HG02943 (cell line): ENCODE measurements at regions not wholly inside any gene's neighbourhood (a gene's known extent, or its start where the extent isn't known, plus 50 kb on each side); places are given as distances from the start of the nearest gene placed in this dataset.
"Not testable (repeated sequence)": the region's sequence is repeated elsewhere in the genome, so short reads cannot be mapped to it uniquely, and the experiment has no call there.

Experiments
- ATAC-seq: cut with Tn5 transposase; IDR thresholded peaks from one replicate; pipeline ENCODE4 v1.9.1; 2021; ENCODE audit warnings: mild to moderate bottlenecking, low read depth, moderate library complexity; ENCODE audit not compliant: unreplicated experiment

DNA sequence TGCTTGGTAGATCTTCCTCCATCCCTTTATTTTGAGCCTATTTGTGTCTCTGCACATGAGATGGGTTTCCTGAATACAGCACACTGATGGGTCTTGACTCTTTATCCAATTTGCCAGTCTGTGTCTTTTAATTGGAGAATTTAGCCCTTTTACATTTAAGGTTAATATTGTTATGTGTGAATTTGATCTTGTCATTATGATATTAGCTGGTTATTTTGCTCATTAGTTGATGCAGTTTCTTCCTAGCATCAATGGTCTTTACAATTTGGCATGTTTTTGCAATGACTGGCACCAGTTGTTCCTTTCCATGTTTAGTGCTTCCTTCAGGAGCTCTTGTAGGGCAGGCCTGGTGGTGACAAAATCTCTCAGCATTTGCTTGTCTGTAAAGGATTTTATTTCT, 72.4 kb downstream of the HNRNPD start:
- not testable (repeated sequence) for ATAC-seq

DNA sequence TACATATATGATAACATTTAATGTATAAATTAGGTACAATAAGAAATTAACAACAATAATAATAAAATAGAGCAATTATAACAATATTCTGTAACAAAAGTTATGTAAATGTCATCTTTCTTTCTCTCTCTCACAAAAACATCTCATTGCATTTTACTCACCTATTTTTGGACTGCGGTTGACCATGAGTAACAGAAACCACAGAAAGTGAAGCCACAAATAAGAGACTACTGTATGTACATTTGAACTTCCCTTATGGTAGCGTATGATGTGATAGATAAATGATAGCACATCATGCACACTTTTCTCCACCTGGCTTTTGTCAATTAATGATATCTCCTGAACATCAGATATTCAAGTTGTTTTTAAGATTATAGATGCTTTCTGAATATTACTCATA, 80.5 kb downstream of the HNRNPD start:
- peak; percentile 98 for ATAC-seq

DNA sequence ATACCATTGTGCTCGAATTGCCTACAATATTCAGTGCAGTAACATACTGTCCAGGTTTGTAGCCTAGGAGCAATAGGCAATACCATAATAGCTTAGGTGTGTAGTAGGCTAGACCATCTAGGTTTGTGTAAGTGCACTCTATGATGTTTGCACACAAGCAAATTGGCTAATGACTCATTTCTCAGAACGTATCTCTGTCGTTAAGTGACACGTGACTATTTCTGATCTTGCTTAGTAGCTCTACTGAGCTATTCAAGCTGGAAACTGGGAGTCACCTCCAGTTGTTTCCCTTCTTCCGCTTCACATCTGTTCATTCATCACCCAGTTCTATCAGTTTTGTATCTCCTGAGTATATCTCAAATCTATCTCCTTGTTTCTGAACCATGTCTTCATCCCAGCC, 86.1 kb downstream of the HNRNPD start:
- no peak for ATAC-seq

DNA sequence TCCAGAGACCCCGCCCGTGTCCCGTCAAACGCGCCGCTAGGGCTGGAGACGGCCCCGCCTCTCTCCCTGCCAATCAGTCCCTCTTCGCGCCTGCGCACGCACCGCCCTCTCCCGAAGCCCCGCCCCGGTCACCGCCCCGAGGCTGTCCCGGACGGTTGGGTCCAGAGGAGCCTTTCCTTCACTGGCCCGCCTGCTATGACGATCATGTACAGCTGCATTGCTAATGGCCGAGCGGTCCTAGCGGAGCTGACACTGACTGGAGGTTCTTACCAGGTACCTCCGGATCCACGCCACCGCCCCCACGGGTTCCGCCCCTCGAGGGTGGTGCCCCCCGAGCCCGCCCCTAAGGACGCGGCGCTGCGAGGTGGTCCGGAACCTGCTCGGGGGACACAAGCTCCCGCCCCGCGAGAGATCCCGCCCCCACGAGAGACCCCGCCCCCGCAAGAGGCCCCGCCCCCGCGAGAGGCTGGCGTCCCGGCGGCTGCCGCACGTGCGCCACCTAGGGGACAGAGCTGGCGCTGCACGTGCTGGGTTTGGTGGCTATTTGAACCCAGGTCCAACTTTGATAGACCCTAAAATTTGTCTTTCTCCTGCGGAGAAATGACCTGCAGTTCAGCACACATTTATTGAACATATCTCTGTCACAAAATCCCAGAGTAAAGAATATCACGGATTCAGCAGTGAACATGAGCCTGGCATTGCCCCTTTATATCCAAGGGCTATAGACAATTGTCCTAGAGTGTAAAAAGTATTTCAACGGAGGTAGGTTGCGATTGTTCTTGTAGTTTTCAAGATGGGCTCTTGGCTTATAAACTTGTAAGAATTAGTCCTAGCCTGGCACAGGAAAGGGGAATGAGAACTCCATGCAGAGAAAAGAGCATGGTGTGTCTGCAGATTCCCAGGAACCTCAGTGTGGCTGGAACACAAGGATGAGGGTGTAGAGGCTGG, 88.7 kb downstream of the HNRNPD start:
- ATAC-seq: peak; percentile 100

DNA sequence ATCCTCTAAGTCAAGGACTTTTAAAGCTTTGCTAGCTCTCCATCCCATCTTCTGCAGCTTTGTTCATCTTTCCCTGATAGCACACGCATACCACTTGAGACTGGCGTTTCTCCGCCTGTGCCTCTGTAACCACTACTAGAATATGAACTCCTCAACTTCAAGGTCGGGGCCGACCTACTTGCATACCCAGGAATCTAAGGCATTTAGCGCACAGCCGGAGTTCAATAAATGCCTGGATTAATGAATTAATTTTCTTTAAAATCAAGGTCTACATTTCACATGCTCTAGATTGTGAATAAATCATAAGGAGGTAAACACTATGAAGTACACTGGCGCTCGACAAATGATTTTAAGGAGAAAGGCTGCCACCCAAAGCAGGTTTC, 89.3 kb downstream of the HNRNPD start:
- ATAC-seq: no peak

DNA sequence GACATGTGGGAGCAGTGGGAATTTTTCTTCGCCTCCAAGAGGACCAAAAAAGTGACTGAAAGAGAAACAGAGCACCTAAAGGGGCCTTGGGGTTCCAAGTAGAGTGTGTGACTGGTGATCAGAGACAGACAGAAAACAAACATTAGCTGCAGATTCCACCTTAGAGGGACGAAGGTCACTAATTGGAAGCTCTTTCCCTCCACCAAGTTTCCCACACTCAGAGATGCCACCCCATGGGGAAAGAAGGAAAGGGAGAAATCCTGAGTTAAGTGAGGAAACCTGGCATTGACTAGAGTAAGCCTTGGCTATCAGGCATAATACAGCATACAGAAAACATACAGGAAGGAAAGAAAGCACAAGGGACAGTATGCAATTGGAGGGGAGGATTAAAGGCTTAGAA, 90.9 kb downstream of the HNRNPD start:
- no peak for ATAC-seq

DNA sequence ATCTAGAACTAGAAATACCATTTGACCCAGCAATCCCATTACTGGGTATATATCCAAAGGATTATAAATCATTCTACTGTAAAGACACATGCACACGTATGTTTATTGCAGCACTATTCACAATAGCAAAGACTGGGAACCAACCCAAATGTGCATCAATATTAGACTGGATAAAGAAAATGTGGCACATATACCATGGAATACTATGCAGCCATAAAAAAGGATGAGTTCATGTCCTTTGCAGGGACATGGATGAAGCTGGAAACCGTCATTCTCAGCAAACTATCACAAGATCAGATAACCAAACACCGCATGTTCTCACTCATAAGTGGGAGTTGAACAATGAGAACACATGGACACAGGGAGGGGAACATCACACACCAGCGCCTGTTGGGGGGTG, 94.2 kb downstream of the HNRNPD start:
- not testable (repeated sequence) for ATAC-seq

DNA sequence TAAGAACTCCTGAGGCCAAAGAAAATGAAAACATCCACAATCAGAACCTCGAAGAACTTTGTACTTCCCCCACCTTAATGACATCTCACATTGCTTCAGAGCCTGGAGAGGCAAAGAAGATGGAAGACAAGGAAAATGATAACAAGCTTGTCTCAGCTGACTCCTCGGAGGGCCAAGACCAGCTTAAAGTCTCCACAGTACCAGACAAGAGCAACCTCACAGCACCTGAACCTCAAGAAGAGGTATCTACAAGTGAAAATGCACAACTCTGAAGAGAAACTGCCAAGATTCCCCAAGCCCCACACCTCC, 97.5 kb downstream of the HNRNPD start:
- no peak for ATAC-seq

DNA sequence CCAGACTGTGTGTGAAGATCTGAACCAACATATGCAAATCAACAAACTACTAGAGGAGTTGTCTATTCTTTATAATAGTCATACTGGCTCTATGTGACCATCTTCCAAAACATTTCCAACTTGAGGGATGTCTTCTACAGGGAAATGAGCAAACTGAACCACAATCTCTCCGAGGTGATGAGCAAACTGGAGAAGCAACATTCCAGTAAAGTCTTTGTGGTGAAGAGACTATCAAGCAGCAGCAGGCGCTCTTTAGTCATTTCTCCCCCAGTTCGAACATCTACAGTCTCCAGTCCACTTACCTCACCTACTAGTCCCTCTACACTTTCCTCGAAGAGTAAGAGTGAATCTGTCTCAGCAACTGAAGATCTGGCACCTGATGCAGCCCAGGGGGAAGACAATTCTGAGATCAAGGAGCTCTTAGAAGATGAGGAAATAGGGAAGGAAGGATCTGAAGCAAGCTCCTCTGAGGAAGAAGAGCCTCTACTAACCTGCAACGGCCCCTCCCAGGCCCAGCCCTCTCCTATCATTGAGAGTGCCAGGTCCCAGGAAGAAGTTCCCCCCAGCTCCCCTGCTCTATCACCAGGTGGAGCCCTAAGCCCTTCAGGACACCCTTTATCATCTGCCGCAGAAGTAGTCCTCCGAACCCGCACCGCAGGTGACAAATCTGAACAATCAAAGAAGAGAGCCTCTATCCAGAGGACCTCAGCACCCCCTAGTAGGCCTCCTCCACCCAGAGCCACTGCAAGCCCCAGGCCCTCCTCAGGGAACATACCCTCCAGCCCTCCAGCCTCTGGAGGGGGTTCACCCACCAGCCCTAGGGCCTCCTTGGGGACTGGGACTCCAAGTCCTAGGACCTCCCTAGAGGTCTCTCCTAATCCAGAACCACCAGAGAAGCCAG, 98.1 kb downstream of the HNRNPD start:
- no peak for ATAC-seq

DNA sequence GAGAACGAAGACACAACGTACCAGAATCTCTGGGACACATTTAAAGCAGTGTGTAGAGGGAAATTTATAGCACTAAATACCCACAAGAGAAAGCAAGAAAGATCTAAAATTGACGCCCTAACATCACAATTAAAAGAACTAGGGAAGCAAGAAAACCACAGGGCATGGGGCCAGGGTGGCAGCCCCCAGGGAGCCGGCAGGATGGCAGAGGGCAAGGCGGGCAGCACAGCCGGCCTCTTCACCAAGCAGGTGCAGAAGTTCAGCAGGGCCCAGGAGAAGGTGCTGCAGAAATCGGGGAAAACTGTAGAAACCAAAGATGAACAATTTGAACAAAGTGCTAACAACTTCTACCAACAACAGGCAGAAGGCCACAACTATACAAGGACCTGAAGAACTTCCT, 99.1 kb downstream of the HNRNPD start:
- not testable (repeated sequence) for ATAC-seq

DNA sequence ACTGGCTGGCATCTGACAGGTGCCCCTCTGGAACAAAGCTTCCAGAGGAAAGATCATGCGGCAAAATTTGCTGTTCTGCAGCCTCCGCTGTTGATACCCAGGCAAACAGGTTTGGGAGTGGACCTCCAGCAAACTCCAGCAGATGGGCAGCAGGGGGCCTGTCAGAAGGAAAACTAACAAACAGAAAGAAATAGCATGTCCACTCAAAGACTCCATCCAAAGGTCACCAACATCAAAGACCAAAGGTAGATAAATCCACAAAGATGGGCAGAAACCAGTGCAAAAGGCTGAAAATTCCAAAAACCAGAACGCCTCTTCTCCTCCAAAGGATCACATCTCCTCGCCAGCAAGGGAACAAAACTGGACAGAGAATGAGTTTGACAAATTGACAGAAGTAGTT, 101.3 kb downstream of the HNRNPD start:
- not testable (repeated sequence) for ATAC-seq

DNA sequence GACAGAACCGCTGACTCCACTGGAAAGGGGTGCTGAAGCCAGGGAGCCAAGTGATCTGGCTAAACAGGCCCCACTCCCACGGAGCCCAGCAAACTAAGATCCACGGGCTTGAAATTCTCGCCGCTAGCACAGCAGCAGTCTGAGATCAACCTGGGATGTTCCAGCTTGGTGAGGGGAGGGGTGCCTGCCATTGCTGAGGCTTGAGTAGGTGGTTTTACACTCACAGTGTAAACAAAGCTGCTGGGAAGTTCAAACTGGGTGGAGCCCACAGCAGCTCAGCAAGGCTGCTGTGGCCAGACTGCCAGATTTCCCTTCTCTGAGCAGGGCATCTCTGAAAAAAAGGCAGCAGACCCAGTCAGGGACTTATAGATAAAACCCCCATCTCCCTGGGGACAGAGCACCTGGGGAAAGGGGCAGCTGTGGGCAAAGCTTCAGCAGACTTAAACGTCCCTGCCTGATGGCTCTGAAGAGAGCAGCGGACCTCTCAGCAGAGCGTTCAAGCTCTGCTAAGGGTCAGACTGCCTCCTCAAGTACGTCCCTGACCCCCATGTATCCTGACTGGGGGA, 101.8 kb downstream of the HNRNPD start:
- not testable (repeated sequence) for ATAC-seq

DNA sequence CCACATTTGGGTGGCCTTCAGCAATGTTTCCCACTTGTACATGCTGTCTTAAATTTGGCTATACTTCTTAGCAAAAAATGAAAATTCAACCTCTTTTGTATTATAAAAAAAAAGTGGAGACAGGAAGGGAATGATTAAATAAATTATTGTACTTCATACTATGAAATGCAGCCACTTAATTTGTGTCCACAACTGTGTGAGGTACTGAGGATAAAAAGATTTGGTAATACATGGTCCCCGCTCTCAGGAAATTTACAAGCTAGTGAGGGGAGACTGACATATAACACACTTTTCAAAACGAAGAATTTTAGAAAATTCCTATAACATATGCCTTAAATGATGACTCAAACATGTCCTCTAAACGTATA, 105.0 kb downstream of the HNRNPD start:
- ATAC-seq: no peak

DNA sequence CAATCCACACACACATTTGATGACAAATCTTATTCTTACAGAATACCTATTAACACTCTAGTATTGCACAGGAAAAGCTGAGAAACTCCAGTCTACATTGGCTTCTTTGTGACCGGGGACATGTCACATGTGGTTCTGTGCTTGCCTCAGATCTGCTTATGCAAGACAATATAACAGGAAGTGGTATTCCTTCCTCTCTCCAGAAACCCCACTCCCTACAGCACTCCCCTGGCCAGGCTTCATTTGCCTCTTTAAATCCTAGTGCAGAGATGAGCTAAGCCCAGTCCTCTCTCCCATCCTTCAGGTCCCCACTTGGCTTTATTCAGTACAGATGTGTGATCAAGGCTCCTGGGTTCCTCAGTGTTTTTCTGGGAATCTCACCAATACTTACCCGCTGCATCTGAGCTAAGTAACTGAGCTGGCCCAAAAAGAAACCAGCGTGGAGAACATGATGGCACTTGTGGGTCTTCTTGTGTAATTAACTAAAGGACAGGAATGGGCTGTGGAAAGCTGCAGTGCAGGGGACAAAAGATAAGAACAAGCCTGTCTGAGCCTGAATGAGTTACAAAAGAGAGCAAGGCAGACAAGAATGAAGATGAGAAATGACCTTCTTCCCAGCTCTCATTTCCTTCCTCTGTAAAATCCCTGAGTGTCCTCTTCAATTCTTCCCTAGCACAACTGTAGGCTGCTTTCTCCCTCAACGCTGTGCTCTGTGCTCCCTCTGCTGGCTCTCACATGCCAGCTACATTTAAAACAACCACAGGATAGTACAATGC, 105.6 kb downstream of the HNRNPD start:
- ATAC-seq: no peak

DNA sequence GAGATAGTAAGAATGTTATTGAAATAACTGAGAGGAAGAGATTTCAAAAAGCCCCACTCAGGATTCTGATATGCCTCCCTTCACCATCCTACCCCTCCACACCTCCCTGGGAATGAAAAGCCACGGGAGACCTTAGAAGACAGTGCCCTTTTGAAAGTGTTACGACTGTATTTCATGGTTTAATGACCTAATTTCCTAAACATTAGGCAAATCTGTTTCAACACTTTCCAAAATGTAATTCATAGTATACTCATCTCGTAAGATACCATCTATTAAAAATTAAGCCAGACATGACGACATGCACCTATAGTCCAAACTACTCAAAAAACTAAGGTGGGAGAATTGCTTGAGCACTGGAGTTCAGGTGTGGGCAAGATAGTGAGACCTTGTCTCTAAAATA, 106.3 kb downstream of the HNRNPD start:
- no peak for ATAC-seq

DNA sequence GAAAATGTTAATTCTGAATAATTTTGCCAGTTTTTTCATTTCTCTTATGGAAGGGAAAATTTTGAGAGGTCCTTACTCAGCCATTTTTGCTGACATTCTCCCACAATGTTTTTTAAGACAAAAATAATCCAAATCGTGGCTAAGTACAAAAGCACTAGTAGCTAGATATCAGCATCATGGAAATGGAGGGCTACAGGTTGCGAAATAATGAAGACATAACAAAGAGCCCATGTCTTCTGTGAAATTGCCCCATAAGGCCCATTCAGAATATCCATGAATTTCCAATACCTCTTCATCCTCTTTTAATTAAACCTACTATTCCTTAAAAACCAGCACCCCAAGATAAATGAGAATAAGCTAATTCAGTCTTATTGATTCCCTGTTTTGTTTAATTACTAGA, 107.4 kb downstream of the HNRNPD start:
- no peak for ATAC-seq

DNA sequence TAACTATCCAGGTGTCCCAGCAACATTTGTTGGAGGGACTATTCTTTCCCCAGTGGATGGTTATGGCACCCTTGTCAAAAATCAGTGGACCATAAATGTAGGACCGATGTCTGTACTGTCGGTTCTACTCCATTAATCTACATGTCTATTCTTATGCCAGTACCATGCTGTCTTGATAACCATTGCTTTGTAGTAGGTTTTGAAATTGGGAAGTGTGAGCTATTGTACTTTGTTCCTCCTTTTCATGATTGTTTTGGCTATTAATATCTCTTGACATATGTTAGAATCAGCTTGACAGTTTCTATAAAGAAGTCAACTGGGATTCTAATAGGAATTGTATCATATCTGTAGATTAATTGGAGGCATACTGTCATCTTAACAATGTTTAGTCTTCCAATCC, 112.7 kb downstream of the HNRNPD start:
- no peak for ATAC-seq

DNA sequence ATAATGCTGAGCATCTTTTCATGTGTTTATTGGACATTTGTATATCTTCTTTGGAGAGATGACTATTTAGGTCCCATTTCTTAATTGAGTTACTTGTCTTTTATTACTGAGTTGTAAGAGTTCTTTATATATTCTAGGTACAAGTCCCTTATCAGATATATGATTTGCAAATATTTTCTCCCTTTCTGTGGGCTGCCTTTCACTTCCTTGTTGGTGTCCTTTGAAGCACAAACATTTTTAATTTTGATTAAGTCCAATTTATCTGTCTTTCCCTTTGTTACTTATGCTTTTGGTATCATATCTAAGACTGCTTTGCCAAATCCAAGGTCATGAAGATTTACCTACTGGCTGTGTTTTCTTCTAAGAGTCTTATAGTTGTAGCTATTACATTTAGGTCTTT, 113.2 kb downstream of the HNRNPD start:
- ATAC-seq: no peak

DNA sequence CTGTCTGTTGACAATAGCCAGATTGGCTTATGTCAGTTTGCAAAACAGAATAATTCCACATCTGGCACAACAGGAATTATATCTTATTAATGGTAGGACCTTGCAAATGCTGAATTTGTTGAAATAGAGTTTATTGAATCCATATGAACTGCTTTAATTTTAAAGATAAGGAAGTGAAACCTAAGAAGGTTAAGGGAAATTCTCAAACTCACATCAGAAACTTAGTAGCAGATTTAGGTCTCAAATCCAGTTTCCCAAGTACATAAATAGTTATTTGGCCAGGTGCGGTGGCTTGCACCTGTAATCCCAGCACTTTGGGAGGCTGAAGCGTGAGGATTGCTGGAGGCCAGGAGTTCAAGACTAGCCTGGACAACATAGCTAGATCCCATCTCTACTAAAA, 117.1 kb downstream of the HNRNPD start:
- no peak for ATAC-seq

DNA sequence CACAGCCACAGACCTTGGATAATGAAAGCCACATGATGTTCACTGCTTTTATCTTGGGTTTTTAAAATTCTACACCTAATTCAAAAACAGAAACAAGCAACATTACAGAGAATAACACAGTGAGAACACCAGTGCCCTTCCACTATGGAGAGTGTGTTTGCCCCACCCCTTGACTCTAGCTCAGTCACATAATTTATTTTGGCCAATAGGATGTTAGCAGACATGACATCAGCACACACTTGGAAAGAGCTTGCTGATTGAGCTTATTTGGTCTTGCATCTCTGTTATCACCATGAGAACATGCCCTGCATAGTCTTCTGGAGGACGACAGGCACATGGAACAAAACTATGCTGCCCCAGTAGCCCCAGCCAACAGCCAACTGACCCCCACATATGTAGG, 118.1 kb downstream of the HNRNPD start:
- no peak for ATAC-seq
